RWPE2 (cell line): ENCODE measurements at regions not wholly inside any gene's neighbourhood (a gene's known extent, or its start where the extent isn't known, plus 50 kb on each side); places are given as distances from the start of the nearest gene placed in this dataset.
"Not testable (repeated sequence)": the region's sequence is repeated elsewhere in the genome, so short reads cannot be mapped to it uniquely, and the experiment has no call there.

Experiments
- ATAC-seq: fragments of 200-7000 bp; cut with Tn5 transposase; 3 replicates; pipeline ENCODE4 v1.9.1; 2021; ENCODE audit warnings: low read depth
- DNase-seq: peaks from one replicate; pipeline ENCODE4 v3.0.0-alpha.2; 2020; ENCODE audit warnings: low spot score
- H3K27ac ChIP-seq: fragments of 450-650 bp; 2 replicates; pipeline ENCODE4 v1.5.1; 2017; ENCODE audit warnings: mild to moderate bottlenecking; ENCODE audit not compliant: poor library complexity, severe bottlenecking
- H3K27me3 ChIP-seq: fragments of 250-450 bp; sonication (Bioruptor Pico); 2 replicates; pipeline ENCODE4 v1.5.1; 2021; ENCODE audit warnings: mild to moderate bottlenecking, moderate library complexity; ENCODE audit not compliant: insufficient read depth, poor library complexity, severe bottlenecking
- H3K36me3 ChIP-seq: fragments of 250-450 bp; sonication (Bioruptor Pico); 2 replicates; pipeline ENCODE4 v1.5.1; 2020; ENCODE audit warnings: low read depth, mild to moderate bottlenecking, moderate library complexity
- H3K4me1 ChIP-seq: fragments of 250-450 bp; sonication (Bioruptor Pico); 2 replicates; pipeline ENCODE4 v1.5.1; 2021; ENCODE audit warnings: mild to moderate bottlenecking, moderate library complexity; ENCODE audit not compliant: insufficient read depth, poor library complexity, severe bottlenecking
- H3K4me3 ChIP-seq: fragments of 250-450 bp; sonication (Bioruptor Pico); 2 replicates; pipeline ENCODE4 v1.5.1; 2021; ENCODE audit warnings: mild to moderate bottlenecking, moderate library complexity; ENCODE audit not compliant: severe bottlenecking
- H3K9me3 ChIP-seq: fragments of 250-450 bp; sonication (Bioruptor Pico); 2 replicates; pipeline ENCODE4 v1.5.1; 2021; ENCODE audit warnings: mild to moderate bottlenecking, moderate library complexity; ENCODE audit not compliant: severe bottlenecking
- CTCF ChIP-seq: fragments of 450-650 bp; IDR thresholded peaks from one replicate; pipeline ENCODE4 v1.5.1; 2017; ENCODE audit warnings: mild to moderate bottlenecking, moderate library complexity; ENCODE audit not compliant: poor library complexity, severe bottlenecking

- not testable (repeated sequence) for H3K9me3 ChIP-seq, H3K4me1 ChIP-seq, H3K27ac ChIP-seq, H3K27me3 ChIP-seq, H3K36me3 ChIP-seq
- peak overlapping the region; percentile 29 for H3K4me3 ChIP-seq
- DNase-seq (peak; percentile 63), ATAC-seq (peak; percentile 99)
- TF ChIP-seq CTCF = peak; percentile 8
These were observed 243.5 kb upstream of the NOTCH2NLA start for GRCh38 chr1:146472192-146472861.

- not testable (repeated sequence) for H3K27me3 ChIP-seq, DNase-seq, H3K4me3 ChIP-seq, H3K9me3 ChIP-seq, ATAC-seq, H3K27ac ChIP-seq, H3K4me1 ChIP-seq, H3K36me3 ChIP-seq
These were observed 231.1 kb upstream of the NOTCH2NLA start for GRCh38 chr1:146459939-146460338.

GRCh38 chr1:146459308-146459707 lies 230.5 kb upstream of the NOTCH2NLA start:
- not testable (repeated sequence) for H3K36me3 ChIP-seq, H3K4me1 ChIP-seq, DNase-seq, ATAC-seq, H3K27me3 ChIP-seq, H3K4me3 ChIP-seq, H3K9me3 ChIP-seq, H3K27ac ChIP-seq

- H3K4me1 ChIP-seq, H3K27ac ChIP-seq, H3K9me3 ChIP-seq, H3K27me3 ChIP-seq, H3K4me3 ChIP-seq, H3K36me3 ChIP-seq, ATAC-seq, DNase-seq: not testable (repeated sequence)
These were observed 220.0 kb upstream of the NOTCH2NLA start for GRCh38 chr1:146448877-146449246.

- H3K4me3 ChIP-seq, H3K27ac ChIP-seq, H3K27me3 ChIP-seq, H3K36me3 ChIP-seq, ATAC-seq, H3K4me1 ChIP-seq, DNase-seq, H3K9me3 ChIP-seq: not testable (repeated sequence)
These were observed 219.5 kb upstream of the NOTCH2NLA start for GRCh38 chr1:146448212-146448876.

GRCh38 chr1:146443871-146444222 lies 215.0 kb upstream of the NOTCH2NLA start:
- H3K27me3 ChIP-seq, H3K27ac ChIP-seq, H3K4me1 ChIP-seq, DNase-seq, H3K4me3 ChIP-seq, H3K9me3 ChIP-seq, ATAC-seq, H3K36me3 ChIP-seq: not testable (repeated sequence)

GRCh38 chr1:146443088-146443870 lies 214.5 kb upstream of the NOTCH2NLA start:
- H3K36me3 ChIP-seq, H3K4me1 ChIP-seq: not testable (repeated sequence)
- peak; percentile 7 for DNase-seq

GRCh38 chr1:146438543-146438942 lies 209.7 kb upstream of the NOTCH2NLA start:
- not testable (repeated sequence) for H3K4me3 ChIP-seq, DNase-seq, H3K4me1 ChIP-seq, H3K27me3 ChIP-seq, H3K27ac ChIP-seq, H3K36me3 ChIP-seq, ATAC-seq, H3K9me3 ChIP-seq

More at GRCh38 chr1:146443088-146443870, 214.5 kb upstream of the NOTCH2NLA start:
- not testable (repeated sequence) for H3K27me3 ChIP-seq, H3K9me3 ChIP-seq, H3K27ac ChIP-seq, H3K4me3 ChIP-seq, ATAC-seq

GRCh38 chr1:146416642-146417041 lies 187.8 kb upstream of the NOTCH2NLA start:
- not testable (repeated sequence) for H3K9me3 ChIP-seq, ATAC-seq, H3K27me3 ChIP-seq, H3K4me1 ChIP-seq, H3K4me3 ChIP-seq, H3K27ac ChIP-seq, H3K36me3 ChIP-seq, DNase-seq

GRCh38 chr1:146415017-146415416 lies 186.2 kb upstream of the NOTCH2NLA start:
- not testable (repeated sequence) for H3K9me3 ChIP-seq, H3K36me3 ChIP-seq, DNase-seq, H3K27ac ChIP-seq, H3K4me1 ChIP-seq, ATAC-seq, H3K27me3 ChIP-seq, H3K4me3 ChIP-seq
